ENCODE measurements at regions not wholly inside any gene's neighbourhood (a gene's known extent, or its start where the extent isn't known, plus 50 kb on each side); places are given as distances from the start of the nearest gene placed in this dataset.

DNA sequence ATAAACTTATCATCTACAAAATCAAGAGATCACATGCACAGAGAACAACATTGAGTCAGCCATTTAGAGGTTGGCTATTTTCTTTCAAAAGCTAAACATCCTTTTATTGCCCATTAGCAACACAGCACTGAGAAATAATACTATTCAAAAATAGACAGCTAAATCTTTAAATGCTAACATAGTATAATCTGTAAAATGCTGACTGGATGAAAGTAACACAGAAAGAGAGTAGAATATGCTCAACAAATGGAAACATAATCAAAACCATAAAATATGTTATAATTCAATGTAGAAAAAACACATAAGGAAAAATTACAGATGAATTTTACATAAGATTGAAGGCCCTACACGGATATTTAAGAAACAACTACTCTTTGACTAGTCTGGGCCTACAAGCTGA lies 56.5 kb upstream of the COL3A1 start:
- TF ChIP-seq CTCF (IDR thresholded peaks at IDR 0.05), result no peak
- no peak for TF ChIP-seq POLR2A (IDR thresholded peaks at IDR 0.05)

Data from testis (tissue), 2 donors.